ENCODE measurements at regions not wholly inside any gene's neighbourhood (a gene's known extent, or its start where the extent isn't known, plus 50 kb on each side); places are given as distances from the start of the nearest gene placed in this dataset.

DNA sequence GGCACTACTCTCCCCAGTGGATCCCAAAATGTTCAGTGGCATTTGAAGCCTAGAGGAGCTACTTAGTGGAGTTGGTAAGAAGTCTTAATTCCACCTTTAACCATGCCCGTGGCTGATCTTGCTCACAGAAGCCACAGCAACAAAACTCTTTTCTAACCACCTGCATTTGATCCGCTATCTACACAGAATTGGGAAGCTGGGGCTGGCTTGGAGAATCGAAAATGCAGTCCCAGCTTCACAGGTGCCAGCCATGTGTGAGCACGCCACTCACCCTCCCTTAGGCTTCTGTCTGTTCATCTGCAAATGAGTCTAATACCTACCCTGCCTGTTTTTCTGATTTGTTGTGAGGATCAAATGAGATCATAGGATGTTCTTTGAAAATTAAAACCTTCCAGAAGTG is 182.6 kb downstream of the BCL11A start:
- DNase-seq: no peak
- Mint-ChIP-seq H3K4me3 (no peak overlapping the region), H3K36me3 (ENCODE audit: insufficient read depth) (no peaks in the 10 kb centered on the region), H3K27me3 (ENCODE audit: low read depth) (peaks cover 5% of the 10 kb centered on the region), H3K4me1 (ENCODE audit: low read depth) (peaks cover 8% of the 10 kb centered on the region), H3K9me3 (no peaks in the 10 kb centered on the region)
- ATAC-seq: no peak

DNA sequence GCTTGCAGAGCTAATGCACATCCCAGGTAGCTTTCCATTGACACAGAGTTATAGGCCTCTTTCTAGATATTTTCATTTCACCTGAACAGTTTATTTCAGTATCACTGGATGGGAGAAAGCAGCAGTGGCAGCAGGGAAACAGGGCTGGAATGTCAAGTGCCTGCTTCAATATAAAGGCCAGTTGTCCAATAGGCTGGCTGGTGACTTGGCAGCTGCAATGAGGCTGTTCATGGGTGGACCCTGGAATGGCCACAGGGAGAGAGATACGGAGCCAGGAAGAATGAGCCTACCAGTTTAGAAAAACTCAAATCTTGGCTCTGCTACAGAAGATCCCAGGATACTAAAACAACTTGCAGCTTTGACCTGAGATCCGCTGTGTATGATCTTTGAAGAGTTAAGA is 185.0 kb downstream of the BCL11A start:
- no peak for ATAC-seq
- Mint-ChIP-seq H3K36me3 (ENCODE audit: insufficient read depth) (no peaks in the 10 kb centered on the region), H3K27me3 (ENCODE audit: low read depth) (peaks cover 5% of the 10 kb centered on the region)

DNA sequence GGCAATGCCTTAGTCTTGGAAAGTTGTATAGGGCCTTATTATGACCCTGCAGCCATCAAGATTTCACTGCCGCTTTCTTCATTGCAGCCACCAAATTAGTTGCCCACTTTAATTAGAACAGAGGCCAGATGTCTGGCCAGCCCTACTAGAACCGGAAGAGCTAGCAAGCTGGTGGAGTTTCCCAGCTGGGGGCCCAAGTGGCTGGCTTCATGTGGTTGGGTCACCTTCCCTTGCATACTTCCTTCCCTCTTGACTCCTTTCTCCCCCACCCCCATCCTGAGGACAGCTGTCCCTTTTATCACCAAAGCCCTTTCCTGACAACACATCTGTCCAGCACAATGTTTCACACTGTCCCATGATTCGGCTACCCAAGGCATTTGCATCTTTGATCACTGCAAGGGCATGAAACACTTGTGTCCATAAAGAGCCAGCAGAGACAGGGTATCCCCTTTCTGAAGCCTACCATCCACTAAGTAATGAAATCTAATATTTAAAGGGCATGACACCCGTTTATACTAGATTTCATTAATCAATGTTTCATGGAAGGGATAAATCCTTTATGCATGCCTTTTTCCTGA is 187.2 kb downstream of the BCL11A start:
- no peak for ATAC-seq

More for the DNA sequence above, 185.0 kb downstream of the BCL11A start:
- no peaks in the 10 kb centered on the region for H3K9me3 Mint-ChIP-seq
- H3K4me3 Mint-ChIP-seq: no peak overlapping the region
- peaks cover 8% of the 10 kb centered on the region for H3K4me1 Mint-ChIP-seq (ENCODE audit: low read depth)
- no peak for DNase-seq

DNA sequence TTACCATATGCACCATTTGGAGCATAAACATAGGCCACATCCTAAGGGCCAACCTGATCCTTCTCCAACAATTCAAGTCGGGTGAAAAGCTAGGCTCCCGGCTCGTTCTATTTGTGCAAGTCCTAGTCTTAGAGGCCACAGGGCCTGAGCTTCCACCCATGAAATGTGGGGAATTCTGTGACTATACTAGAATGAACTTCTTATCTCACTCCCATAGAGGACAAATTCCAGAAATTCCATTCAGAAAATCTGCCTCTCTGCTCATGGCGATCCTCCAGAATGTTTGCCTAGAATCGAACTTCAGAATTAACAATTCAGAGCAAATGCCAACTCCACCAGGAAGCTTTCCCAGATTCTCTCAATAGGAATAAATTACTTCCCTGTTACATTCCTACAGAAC is 187.9 kb downstream of the BCL11A start:
- Mint-ChIP-seq H3K4me1 (ENCODE audit: low read depth) (peaks cover 8% of the 10 kb centered on the region), H3K27me3 (ENCODE audit: low read depth) (peaks cover 4% of the 10 kb centered on the region), H3K9me3 (no peaks in the 10 kb centered on the region), H3K36me3 (ENCODE audit: insufficient read depth) (no peaks in the 10 kb centered on the region), H3K4me3 (no peak overlapping the region)
- ATAC-seq (no peak), DNase-seq (no peak)

More for the DNA sequence above, 187.2 kb downstream of the BCL11A start:
- Mint-ChIP-seq H3K27me3 (ENCODE audit: low read depth) (peaks cover 4% of the 10 kb centered on the region), H3K9me3 (no peaks in the 10 kb centered on the region), H3K36me3 (ENCODE audit: insufficient read depth) (no peaks in the 10 kb centered on the region), H3K4me3 (no peak overlapping the region), H3K4me1 (ENCODE audit: low read depth) (peaks cover 8% of the 10 kb centered on the region)
- DNase-seq: no peak

DNA sequence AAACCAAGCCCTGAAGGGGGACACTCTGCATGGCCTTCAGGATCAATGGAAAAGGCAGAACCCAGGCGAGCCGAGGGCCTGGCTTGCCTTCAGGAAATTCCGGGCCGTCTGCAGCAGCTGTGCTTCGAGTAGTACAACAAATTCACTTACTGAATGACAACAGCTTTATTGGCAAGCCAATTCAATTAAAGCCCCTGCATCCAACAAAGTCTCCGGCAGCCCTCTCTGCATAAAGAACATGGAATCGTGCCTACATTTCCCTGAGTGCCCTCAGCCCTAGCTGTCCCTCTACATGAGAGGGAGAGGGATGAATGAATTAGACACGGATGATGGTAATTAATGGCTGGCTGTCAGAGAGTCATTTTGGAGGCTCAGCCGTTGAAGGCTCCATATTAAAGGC is 189.0 kb downstream of the BCL11A start:
- no peaks in the 10 kb centered on the region for H3K9me3 Mint-ChIP-seq
- DNase-seq: no peak
- no peaks in the 10 kb centered on the region for H3K36me3 Mint-ChIP-seq (ENCODE audit: insufficient read depth)
- H3K4me1 Mint-ChIP-seq (ENCODE audit: low read depth): peaks cover 2% of the 10 kb centered on the region
- ATAC-seq: no peak
- H3K4me3 Mint-ChIP-seq: no peak overlapping the region
- H3K27me3 Mint-ChIP-seq (ENCODE audit: low read depth): peaks cover 2% of the 10 kb centered on the region

DNA sequence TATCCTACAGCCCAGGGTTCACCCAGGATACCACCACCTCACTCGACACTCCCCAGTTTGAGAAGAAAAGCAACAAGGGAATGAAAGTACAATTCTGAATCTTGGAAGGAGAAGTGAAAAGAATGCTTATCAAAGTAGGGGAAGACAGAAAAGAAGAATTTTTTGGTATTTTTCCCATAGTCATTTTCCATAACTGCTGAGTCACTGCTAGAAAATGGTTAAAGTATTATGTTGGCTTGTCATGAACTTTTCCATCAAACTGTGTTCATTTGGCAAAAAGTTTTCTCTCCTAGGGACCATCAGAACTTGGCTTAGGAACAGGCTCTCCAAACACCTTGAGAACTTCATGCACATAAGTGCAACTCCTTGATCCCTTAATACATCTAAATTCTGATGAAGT is 192.0 kb downstream of the BCL11A start:
- Mint-ChIP-seq H3K4me3 (no peak overlapping the region), H3K36me3 (ENCODE audit: insufficient read depth) (no peaks in the 10 kb centered on the region), H3K4me1 (ENCODE audit: low read depth) (no peaks in the 10 kb centered on the region), H3K27me3 (ENCODE audit: low read depth) (peaks cover 6% of the 10 kb centered on the region), H3K9me3 (no peaks in the 10 kb centered on the region)
- ATAC-seq: no peak
- no peak for DNase-seq

DNA sequence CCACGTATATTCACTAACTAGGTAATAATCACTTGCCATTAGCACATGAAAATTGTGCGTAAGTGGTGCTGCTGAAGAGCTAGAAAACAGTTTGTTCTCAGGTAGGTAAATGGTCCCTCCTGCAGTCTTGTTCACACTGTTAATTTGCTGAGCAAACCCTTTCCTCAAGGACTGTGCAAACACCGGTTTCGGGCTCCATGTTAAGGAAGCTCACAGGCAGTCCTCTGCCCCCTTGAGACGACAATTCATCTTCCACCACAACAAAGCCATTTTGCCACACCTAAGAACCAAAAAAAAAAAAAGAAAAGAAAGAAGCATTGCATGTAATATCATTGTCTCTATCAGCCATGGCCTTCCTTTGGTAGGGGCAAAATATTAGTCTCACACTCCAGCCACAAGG is 193.9 kb downstream of the BCL11A start:
- Mint-ChIP-seq H3K4me1 (ENCODE audit: low read depth) (peaks cover 3% of the 10 kb centered on the region), H3K9me3 (no peaks in the 10 kb centered on the region), H3K27me3 (ENCODE audit: low read depth) (peaks cover 8% of the 10 kb centered on the region), H3K36me3 (ENCODE audit: insufficient read depth) (no peaks in the 10 kb centered on the region), H3K4me3 (no peak overlapping the region)
- DNase-seq (no peak), ATAC-seq (no peak)

DNA sequence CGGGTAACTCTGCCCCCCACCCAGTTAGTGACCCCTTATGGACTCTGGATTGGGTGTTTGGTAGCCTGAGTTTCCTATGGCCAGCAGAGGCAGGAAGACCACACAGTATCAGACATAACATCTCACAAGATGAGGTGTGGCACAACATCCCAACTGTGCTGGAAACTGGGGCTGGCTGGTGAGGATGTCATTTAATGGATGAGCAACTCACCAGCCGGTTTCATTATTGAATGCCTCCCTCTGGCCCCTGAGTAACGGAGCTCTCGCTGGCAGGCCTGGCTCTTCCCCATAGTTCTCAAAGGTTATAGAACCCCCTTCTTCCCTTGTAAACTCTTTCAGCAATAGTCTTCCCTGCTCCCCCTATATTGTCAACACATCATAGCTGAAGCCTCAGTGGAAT is 195.0 kb downstream of the BCL11A start:
- Mint-ChIP-seq H3K9me3 (no peaks in the 10 kb centered on the region), H3K36me3 (ENCODE audit: insufficient read depth) (no peaks in the 10 kb centered on the region), H3K4me3 (no peak overlapping the region), H3K4me1 (ENCODE audit: low read depth) (peaks cover 3% of the 10 kb centered on the region), H3K27me3 (ENCODE audit: low read depth) (peaks cover 8% of the 10 kb centered on the region)
- no peak for DNase-seq
- ATAC-seq: no peak

DNA sequence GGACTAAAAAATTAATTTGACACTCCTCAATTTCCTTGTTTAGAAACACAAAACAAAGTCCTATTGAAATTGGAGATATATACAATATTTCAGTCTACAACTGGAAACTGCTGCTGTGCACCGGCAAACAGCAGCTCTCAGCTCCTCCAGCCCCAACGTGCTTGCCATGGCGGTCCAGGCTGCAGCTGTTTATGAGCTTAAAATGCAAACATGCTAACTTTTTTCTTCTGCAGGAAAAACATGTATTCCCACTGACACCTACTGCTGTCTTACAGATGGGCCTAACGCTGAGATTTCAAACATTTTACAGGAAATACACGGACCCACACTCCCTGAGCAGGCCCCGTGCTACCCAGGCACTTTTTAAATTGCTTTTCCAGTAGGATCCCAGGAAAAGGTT is 195.5 kb downstream of the BCL11A start:
- H3K9me3 Mint-ChIP-seq: no peaks in the 10 kb centered on the region
- H3K36me3 Mint-ChIP-seq (ENCODE audit: insufficient read depth): no peaks in the 10 kb centered on the region
- peaks cover 8% of the 10 kb centered on the region for H3K27me3 Mint-ChIP-seq (ENCODE audit: low read depth)
- H3K4me1 Mint-ChIP-seq (ENCODE audit: low read depth): peaks cover 3% of the 10 kb centered on the region
- DNase-seq: no peak
- ATAC-seq: no peak
- H3K4me3 Mint-ChIP-seq: no peak overlapping the region

DNA sequence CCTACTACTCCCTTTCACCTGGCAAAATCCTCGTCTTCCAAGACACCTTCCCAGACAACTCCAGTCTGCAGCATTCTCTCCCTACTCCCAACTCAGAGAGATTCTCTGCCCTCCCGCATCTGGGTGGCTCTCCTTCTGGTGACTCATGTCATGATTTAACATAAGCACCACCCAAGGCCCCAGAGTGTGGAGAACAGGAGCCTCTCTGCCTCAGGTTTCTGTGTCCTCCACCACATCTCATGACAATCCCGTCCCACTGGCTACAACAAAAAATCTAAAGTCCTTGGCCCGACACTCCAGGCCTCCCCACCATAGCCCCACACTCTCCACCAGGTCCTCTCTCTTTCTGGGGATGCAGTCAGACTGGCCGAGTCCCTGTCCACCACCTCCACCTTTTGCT is 197.1 kb downstream of the BCL11A start:
- Mint-ChIP-seq H3K4me3 (no peak overlapping the region), H3K4me1 (ENCODE audit: low read depth) (peaks cover 3% of the 10 kb centered on the region), H3K27me3 (ENCODE audit: low read depth) (peaks cover 8% of the 10 kb centered on the region), H3K9me3 (no peaks in the 10 kb centered on the region), H3K36me3 (ENCODE audit: insufficient read depth) (no peaks in the 10 kb centered on the region)
- no peak for ATAC-seq
- no peak for DNase-seq

DNA sequence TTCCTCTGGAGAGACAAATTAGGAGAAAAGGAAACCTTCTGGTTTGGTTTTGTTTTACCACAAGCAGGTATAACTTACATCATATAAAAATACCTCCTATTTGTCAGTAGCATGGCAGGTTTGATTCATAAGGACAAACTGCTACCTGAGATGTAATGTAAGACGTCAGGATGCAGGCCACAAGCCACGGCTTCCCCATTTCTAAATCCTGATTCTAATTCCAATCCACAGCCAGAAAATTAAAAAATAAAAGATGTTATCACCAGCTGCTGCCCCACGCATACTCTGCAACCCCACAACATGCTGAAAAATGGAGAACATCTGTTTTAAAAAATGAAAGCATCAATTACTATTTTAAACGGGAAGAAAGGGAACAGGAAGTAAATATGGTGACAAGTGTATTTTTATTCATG is 197.6 kb downstream of the BCL11A start:
- H3K4me3 Mint-ChIP-seq: no peak overlapping the region
- no peaks in the 10 kb centered on the region for H3K36me3 Mint-ChIP-seq (ENCODE audit: insufficient read depth)
- H3K27me3 Mint-ChIP-seq (ENCODE audit: low read depth): peaks cover 8% of the 10 kb centered on the region
- H3K4me1 Mint-ChIP-seq (ENCODE audit: low read depth): peaks cover 3% of the 10 kb centered on the region
- DNase-seq: no peak
- no peak for ATAC-seq
- no peaks in the 10 kb centered on the region for H3K9me3 Mint-ChIP-seq

DNA sequence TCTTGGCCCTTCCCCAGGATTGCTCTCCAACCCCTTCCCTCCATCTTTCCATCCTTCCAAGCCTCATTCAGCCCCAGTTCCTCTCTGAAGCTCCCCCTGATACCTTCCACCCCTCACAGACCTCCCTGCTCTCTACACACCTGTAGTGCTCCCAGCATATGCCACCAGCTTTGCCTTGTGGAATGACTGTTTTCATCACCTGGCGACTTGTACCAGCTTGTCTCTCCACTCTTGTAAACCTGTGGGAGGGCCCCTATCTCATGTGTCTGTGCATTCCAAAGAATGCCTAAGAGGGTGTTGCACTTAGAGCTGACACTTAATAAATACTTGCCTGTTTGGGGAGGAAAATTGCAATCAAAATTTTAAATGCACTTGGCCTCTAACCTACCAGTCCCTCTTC is 198.7 kb downstream of the BCL11A start:
- peaks cover 8% of the 10 kb centered on the region for H3K27me3 Mint-ChIP-seq (ENCODE audit: low read depth)
- no peaks in the 10 kb centered on the region for H3K9me3 Mint-ChIP-seq
- H3K4me1 Mint-ChIP-seq (ENCODE audit: low read depth): peaks cover 3% of the 10 kb centered on the region
- no peak overlapping the region for H3K4me3 Mint-ChIP-seq
- DNase-seq (no peak), ATAC-seq (no peak)
- no peaks in the 10 kb centered on the region for H3K36me3 Mint-ChIP-seq (ENCODE audit: insufficient read depth)

DNA sequence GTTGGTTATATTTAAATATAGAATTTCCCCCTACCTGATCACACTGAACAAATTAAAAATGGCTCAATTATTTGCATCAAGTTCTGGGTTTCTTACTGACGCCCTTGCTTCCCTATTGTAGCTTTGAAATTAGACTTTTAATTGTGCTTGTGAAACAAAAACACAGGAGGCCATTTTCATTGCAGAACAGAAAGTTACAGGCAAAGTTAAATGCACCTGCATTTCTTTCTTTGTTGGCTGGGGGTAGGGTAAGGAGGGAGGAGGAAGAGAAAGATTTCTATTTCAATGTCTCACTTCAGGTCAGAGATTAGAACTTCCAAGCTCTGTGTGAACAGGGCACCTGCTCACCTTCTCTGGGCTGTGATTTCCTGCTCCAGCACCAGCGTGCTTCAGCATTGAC is 199.6 kb downstream of the BCL11A start:
- no peak for ATAC-seq
- Mint-ChIP-seq H3K4me1 (ENCODE audit: low read depth) (peaks cover 3% of the 10 kb centered on the region), H3K36me3 (ENCODE audit: insufficient read depth) (no peaks in the 10 kb centered on the region), H3K4me3 (no peak overlapping the region), H3K9me3 (no peaks in the 10 kb centered on the region), H3K27me3 (ENCODE audit: low read depth) (peaks cover 8% of the 10 kb centered on the region)
- no peak for DNase-seq

DNA sequence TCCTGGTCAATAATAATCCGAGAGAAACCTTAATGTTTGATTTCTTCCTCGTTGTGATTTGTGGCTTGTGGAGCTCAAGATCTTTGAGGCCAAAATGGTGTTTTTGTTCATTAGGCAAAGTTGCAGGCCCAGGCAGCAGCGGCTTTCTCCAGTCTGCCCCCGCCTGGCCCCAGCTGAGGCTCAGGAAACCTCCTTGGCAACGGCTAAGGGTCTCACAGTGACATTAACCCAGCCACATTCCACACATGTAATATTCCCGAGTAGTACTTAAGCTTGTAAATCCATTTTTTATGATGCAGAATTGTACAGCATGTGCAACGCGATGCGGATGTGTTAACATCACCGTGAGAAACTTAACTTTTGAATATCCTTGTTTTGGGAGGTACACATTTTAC is 200.1 kb downstream of the BCL11A start:
- H3K36me3 Mint-ChIP-seq (ENCODE audit: insufficient read depth): no peaks in the 10 kb centered on the region
- DNase-seq (no peak), ATAC-seq (no peak)
- H3K27me3 Mint-ChIP-seq (ENCODE audit: low read depth): peaks cover 5% of the 10 kb centered on the region
- no peak overlapping the region for H3K4me3 Mint-ChIP-seq
- H3K4me1 Mint-ChIP-seq (ENCODE audit: low read depth): peaks cover 3% of the 10 kb centered on the region
- H3K9me3 Mint-ChIP-seq: no peaks in the 10 kb centered on the region

DNA sequence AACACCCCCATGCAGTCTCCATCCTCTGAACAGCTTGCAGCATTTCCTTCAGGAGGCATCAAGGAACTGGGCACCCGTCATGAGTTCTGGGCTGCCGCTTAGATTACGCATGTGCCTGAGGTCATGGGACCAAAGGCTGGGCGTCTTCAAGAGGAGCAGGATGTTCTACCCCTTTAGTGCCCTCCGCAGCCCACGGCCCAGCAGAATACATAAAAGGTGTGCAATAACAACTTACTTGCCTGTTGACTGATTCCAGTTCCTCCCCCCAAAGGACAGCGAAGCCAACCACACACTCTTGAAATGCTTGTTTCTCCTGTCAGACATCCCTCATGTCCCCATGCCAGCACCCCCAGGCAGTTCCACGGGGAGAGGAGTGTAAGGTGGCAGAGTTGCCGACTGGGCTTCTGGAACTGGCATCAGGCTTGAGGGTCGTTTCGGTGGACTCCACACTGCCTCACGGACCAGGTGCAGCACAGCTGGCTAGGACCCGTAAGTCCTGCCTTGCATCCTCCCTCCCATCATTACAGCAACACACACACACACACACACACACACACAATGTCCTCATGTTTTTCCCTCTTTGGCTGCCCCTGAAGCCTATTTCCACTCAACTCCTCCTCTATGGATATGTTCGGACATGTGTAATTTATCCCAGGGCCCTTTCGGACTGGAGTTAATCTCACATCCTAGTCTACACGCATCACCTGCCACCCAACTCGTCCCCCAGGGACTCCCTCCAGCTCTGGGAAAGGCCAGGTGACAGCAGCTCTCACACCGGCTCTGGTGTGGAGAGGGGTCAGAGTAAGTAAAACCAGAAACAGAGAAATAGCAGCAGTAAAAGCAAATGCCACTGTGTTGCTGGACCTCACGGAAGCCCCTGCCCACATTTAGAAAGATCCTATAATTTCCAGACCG is 200.7 kb downstream of the BCL11A start:
- Mint-ChIP-seq H3K36me3 (ENCODE audit: insufficient read depth) (no peaks in the 10 kb centered on the region), H3K27me3 (ENCODE audit: low read depth) (peaks cover 4% of the 10 kb centered on the region), H3K9me3 (no peaks in the 10 kb centered on the region), H3K4me3 (no peak overlapping the region), H3K4me1 (ENCODE audit: low read depth) (peaks cover 3% of the 10 kb centered on the region)
- DNase-seq (no peak), ATAC-seq (no peak)

All from activated T-cell treated with anti-CD3 and anti-CD28 coated beads, Interleukin-2, amount 50 U/mL, for 4 hours (primary cell).